ENCODE measurements at regions not wholly inside any gene's neighbourhood (a gene's known extent, or its start where the extent isn't known, plus 50 kb on each side); places are given as distances from the start of the nearest gene placed in this dataset.

DNA sequence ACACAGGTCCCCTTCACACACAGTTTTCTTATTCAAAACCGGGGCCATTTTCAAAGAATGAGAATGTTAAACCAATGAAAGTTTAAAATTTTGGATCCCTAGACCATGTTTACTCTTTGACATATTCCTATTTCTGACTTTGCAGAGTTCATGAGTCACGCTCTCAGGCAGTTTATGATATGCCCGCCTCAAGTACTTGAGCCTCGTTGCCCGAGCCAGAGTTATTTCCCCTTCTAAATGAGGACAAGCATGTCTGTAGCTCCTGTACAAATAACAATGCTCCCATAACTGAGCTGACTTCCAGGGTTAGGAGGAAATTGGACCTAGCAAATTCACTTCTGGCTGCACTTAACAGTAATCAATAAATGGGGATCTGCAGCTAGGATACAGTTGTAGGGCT, 87.9 kb upstream of the PDE1C start:
- H3K9me1 ChIP-seq (ENCODE audit: control insufficient read depth, extremely low read depth, insufficient read depth, low read length): no peaks in the 10 kb centered on the region
- no peak overlapping the region for H3K4me3 ChIP-seq (ENCODE audit: control insufficient read depth in 2 of 3, extremely low read depth in 1 of 3, insufficient read depth in 2 of 3, low read depth in 1 of 3, low read length in 3 of 3)
- no peaks in the 10 kb centered on the region for H3K27me3 ChIP-seq (ENCODE audit: control insufficient read depth, extremely low read depth, insufficient read depth, low read length)
- FAIRE-seq (no peak), DNase-seq (ENCODE audit: low read depth, low spot score) (no peak)
- no peak overlapping the region for H3K9ac ChIP-seq (ENCODE audit: control insufficient read depth, extremely low read depth, insufficient read depth, low read length)
- no peak overlapping the region for H3K27ac ChIP-seq (ENCODE audit: control insufficient read depth, insufficient read depth, low read length)
- H2AFZ ChIP-seq (ENCODE audit: control insufficient read depth, low read length): no peak overlapping the region
- H3K9me3 ChIP-seq (ENCODE audit: control insufficient read depth, low read depth, low read length): no peaks in the 10 kb centered on the region
- no peaks in the 10 kb centered on the region for H3K36me3 ChIP-seq (ENCODE audit: control insufficient read depth in 2 of 2, extremely low read depth in 1 of 2, insufficient read depth in 2 of 2, low read length in 2 of 2)
- dilution Hi-C loops (cut with MboI; ENCODE audit: extremely low pct_ligation_motif_present, low sequenced_read_pairs): no loop called here
- H3K4me1 ChIP-seq (ENCODE audit: control insufficient read depth, extremely low read depth, insufficient read depth, low read length): peaks cover 14% of the 10 kb centered on the region
- H3K4me2 ChIP-seq (ENCODE audit: control insufficient read depth, extremely low read depth, insufficient read depth, low read depth, low read length): no peak overlapping the region
- no peaks in the 10 kb centered on the region for H3K79me2 ChIP-seq (ENCODE audit: control insufficient read depth, insufficient read depth, low read length)
- H4K20me1 ChIP-seq (ENCODE audit: control insufficient read depth, extremely low read depth, insufficient read depth, low read length): no peaks in the 10 kb centered on the region
- no peak for TF ChIP-seq EZH2 (IDR thresholded peaks at IDR 0.05; ENCODE audit: low read length)
- TF ChIP-seq, protein P1, sequence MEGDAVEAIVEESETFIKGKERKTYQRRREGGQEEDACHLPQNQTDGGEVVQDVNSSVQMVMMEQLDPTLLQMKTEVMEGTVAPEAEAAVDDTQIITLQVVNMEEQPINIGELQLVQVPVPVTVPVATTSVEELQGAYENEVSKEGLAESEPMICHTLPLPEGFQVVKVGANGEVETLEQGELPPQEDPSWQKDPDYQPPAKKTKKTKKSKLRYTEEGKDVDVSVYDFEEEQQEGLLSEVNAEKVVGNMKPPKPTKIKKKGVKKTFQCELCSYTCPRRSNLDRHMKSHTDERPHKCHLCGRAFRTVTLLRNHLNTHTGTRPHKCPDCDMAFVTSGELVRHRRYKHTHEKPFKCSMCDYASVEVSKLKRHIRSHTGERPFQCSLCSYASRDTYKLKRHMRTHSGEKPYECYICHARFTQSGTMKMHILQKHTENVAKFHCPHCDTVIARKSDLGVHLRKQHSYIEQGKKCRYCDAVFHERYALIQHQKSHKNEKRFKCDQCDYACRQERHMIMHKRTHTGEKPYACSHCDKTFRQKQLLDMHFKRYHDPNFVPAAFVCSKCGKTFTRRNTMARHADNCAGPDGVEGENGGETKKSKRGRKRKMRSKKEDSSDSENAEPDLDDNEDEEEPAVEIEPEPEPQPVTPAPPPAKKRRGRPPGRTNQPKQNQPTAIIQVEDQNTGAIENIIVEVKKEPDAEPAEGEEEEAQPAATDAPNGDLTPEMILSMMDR (optimal IDR thresholded peaks at IDR 0.05 in 1 of 3, IDR thresholded peaks at IDR 0.05 in 1 of 3, conservative IDR thresholded peaks at IDR 0.05 in 1 of 3; ENCODE audit: extremely low read depth in 1 of 3, insufficient read depth in 2 of 3, low read length in 3 of 3): no peak

DNA sequence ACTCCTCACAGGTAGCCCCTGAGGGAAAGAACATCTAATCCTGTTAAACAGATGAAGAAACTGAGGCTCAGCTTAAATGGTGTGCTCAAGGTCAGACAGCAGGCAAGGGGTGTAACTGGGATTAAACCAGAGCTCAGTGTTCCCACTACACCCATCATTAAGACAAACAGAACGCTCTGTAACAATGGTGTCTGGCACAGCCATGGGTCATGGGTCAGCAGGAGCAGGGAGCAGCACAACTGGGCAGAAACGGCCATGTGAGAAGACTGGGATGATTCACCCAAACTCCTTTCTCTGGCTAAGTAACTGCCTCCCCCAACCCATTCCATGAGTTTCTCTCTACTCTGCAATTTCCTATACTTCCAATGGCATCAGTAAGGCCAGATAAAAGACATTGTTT, 85.5 kb upstream of the PDE1C start:
- H3K27me3 ChIP-seq (ENCODE audit: control insufficient read depth, extremely low read depth, insufficient read depth, low read length): no peaks in the 10 kb centered on the region
- no peak overlapping the region for H2AFZ ChIP-seq (ENCODE audit: control insufficient read depth, low read length)
- H3K4me2 ChIP-seq (ENCODE audit: control insufficient read depth, extremely low read depth, insufficient read depth, low read depth, low read length): no peak overlapping the region
- H3K27ac ChIP-seq (ENCODE audit: control insufficient read depth, insufficient read depth, low read length): no peak overlapping the region
- H3K9ac ChIP-seq (ENCODE audit: control insufficient read depth, extremely low read depth, insufficient read depth, low read length): no peak overlapping the region
- DNase-seq (ENCODE audit: low read depth, low spot score): no peak
- FAIRE-seq: no peak
- dilution Hi-C loops (cut with MboI; ENCODE audit: extremely low pct_ligation_motif_present, low sequenced_read_pairs): no loop called here
- no peaks in the 10 kb centered on the region for H3K9me3 ChIP-seq (ENCODE audit: control insufficient read depth, low read depth, low read length)
- no peak overlapping the region for H3K4me3 ChIP-seq (ENCODE audit: control insufficient read depth in 2 of 3, extremely low read depth in 1 of 3, insufficient read depth in 2 of 3, low read depth in 1 of 3, low read length in 3 of 3)
- H3K4me1 ChIP-seq (ENCODE audit: control insufficient read depth, extremely low read depth, insufficient read depth, low read length): no peaks in the 10 kb centered on the region
- H3K9me1 ChIP-seq (ENCODE audit: control insufficient read depth, extremely low read depth, insufficient read depth, low read length): no peaks in the 10 kb centered on the region
- H3K36me3 ChIP-seq (ENCODE audit: control insufficient read depth in 2 of 2, extremely low read depth in 1 of 2, insufficient read depth in 2 of 2, low read length in 2 of 2): no peaks in the 10 kb centered on the region
- TF ChIP-seq EZH2 (IDR thresholded peaks at IDR 0.05; ENCODE audit: low read length): no peak
- TF ChIP-seq, protein P1 (optimal IDR thresholded peaks at IDR 0.05 in 1 of 3, IDR thresholded peaks at IDR 0.05 in 1 of 3, conservative IDR thresholded peaks at IDR 0.05 in 1 of 3; ENCODE audit: extremely low read depth in 1 of 3, insufficient read depth in 2 of 3, low read length in 3 of 3): no peak
- H3K79me2 ChIP-seq (ENCODE audit: control insufficient read depth, insufficient read depth, low read length): no peaks in the 10 kb centered on the region
- H4K20me1 ChIP-seq (ENCODE audit: control insufficient read depth, extremely low read depth, insufficient read depth, low read length): no peaks in the 10 kb centered on the region
